ENCODE measurements at regions not wholly inside any gene's neighbourhood (a gene's known extent, or its start where the extent isn't known, plus 50 kb on each side); places are given as distances from the start of the nearest gene placed in this dataset.

- no peak overlapping the region for H2AFZ ChIP-seq (ENCODE audit: insufficient read depth, low read depth, low read length, poor library complexity, severe bottlenecking)
- Mint-ChIP-seq H3K27me3 (ENCODE audit: low read depth in 3 of 3) (peaks cover 0 to 2% (median 1%) of the 10 kb centered on the region in 3 donors), H3K4me1 (no peaks in the 10 kb centered on the region), H3K27ac (no peak overlapping the region), H3K36me3 (no peaks in the 10 kb centered on the region), H3K4me3 (no peak overlapping the region), H3K9me3 (peaks cover 0 to 2% (median 0%) of the 10 kb centered on the region in 7 donors)
- intact Hi-C loops (cut with micrococcal nuclease): no loop called here
- 38% methylated on average over 2 of the region's 5 CpGs for WGBS (ENCODE audit: insufficient coverage)
- no peak for DNase-seq
- no peaks in the 10 kb centered on the region for H3K27me3 ChIP-seq (ENCODE audit: control insufficient read depth in 2 of 2, insufficient read depth in 2 of 2, low read length in 2 of 2)
- no peak overlapping the region for H3K4me3 ChIP-seq (replicated peaks in 1 of 3; ENCODE audit: low read depth in 2 of 3, low read length in 3 of 3)
- no peaks in the 10 kb centered on the region for H4K20me1 ChIP-seq (ENCODE audit: insufficient read depth, low read length)
- no peak overlapping the region for H3K9ac ChIP-seq (ENCODE audit: insufficient read depth, low read length, poor library complexity, severe bottlenecking)
- no peak overlapping the region for H3K4me2 ChIP-seq (replicated peaks; ENCODE audit: extremely low read depth, low read length, poor library complexity, severe bottlenecking)
- H3K9me3 ChIP-seq (replicated peaks in 1 of 2; ENCODE audit: control insufficient read depth in 1 of 2, insufficient read depth in 1 of 2, low read length in 2 of 2): no peaks in the 10 kb centered on the region
- TF ChIP-seq, protein P1, sequence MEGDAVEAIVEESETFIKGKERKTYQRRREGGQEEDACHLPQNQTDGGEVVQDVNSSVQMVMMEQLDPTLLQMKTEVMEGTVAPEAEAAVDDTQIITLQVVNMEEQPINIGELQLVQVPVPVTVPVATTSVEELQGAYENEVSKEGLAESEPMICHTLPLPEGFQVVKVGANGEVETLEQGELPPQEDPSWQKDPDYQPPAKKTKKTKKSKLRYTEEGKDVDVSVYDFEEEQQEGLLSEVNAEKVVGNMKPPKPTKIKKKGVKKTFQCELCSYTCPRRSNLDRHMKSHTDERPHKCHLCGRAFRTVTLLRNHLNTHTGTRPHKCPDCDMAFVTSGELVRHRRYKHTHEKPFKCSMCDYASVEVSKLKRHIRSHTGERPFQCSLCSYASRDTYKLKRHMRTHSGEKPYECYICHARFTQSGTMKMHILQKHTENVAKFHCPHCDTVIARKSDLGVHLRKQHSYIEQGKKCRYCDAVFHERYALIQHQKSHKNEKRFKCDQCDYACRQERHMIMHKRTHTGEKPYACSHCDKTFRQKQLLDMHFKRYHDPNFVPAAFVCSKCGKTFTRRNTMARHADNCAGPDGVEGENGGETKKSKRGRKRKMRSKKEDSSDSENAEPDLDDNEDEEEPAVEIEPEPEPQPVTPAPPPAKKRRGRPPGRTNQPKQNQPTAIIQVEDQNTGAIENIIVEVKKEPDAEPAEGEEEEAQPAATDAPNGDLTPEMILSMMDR (IDR thresholded peaks at IDR 0.05): no peak
- no peak overlapping the region for H3K27ac ChIP-seq (ENCODE audit: low read depth in 1 of 2, low read length in 2 of 2)
- H3K4me1 ChIP-seq (ENCODE audit: control insufficient read depth in 1 of 2, insufficient read depth in 2 of 2, low read length in 2 of 2): no peaks in the 10 kb centered on the region
- no peaks in the 10 kb centered on the region for H3K36me3 ChIP-seq (replicated peaks in 1 of 2; ENCODE audit: control insufficient read depth in 1 of 2, insufficient read depth in 2 of 2, low read length in 2 of 2)
- H3K79me2 ChIP-seq (ENCODE audit: insufficient read depth, low read length): no peaks in the 10 kb centered on the region
Observed at GRCh38 chr18:56388571-56388970, 249.8 kb downstream of the TXNL1 start.

GRCh38 chr18:56386856-56387255 lies 251.5 kb downstream of the TXNL1 start:
- Mint-ChIP-seq H3K27ac (no peak overlapping the region), H3K27me3 (ENCODE audit: low read depth in 3 of 3) (peaks cover 0 to 2% (median 1%) of the 10 kb centered on the region in 3 donors), H3K4me1 (no peaks in the 10 kb centered on the region), H3K4me3 (no peak overlapping the region), H3K36me3 (no peaks in the 10 kb centered on the region), H3K9me3 (peaks cover 0 to 2% (median 0%) of the 10 kb centered on the region in 7 donors)
- intact Hi-C loops (cut with micrococcal nuclease): no loop called here
- Histone ChIP-seq H3K79me2 (ENCODE audit: insufficient read depth, low read length) (no peaks in the 10 kb centered on the region), H3K4me2 (replicated peaks; ENCODE audit: extremely low read depth, low read length, poor library complexity, severe bottlenecking) (no peak overlapping the region), H3K27ac (ENCODE audit: low read depth in 1 of 2, low read length in 2 of 2) (no peak overlapping the region), H4K20me1 (ENCODE audit: insufficient read depth, low read length) (no peaks in the 10 kb centered on the region), H2AFZ (ENCODE audit: insufficient read depth, low read depth, low read length, poor library complexity, severe bottlenecking) (no peak overlapping the region), H3K4me1 (ENCODE audit: control insufficient read depth in 1 of 2, insufficient read depth in 2 of 2, low read length in 2 of 2) (no peaks in the 10 kb centered on the region), H3K9ac (ENCODE audit: insufficient read depth, low read length, poor library complexity, severe bottlenecking) (no peak overlapping the region), H3K27me3 (ENCODE audit: control insufficient read depth in 2 of 2, insufficient read depth in 2 of 2, low read length in 2 of 2) (no peaks in the 10 kb centered on the region), H3K36me3 (replicated peaks in 1 of 2; ENCODE audit: control insufficient read depth in 1 of 2, insufficient read depth in 2 of 2, low read length in 2 of 2) (no peaks in the 10 kb centered on the region), H3K4me3 (replicated peaks in 1 of 3; ENCODE audit: low read depth in 2 of 3, low read length in 3 of 3) (no peak overlapping the region), H3K9me3 (replicated peaks in 1 of 2; ENCODE audit: control insufficient read depth in 1 of 2, insufficient read depth in 1 of 2, low read length in 2 of 2) (no peaks in the 10 kb centered on the region)
- DNase-seq: no peak
- TF ChIP-seq, protein P1 (IDR thresholded peaks at IDR 0.05): no peak
